ENCODE measurements at regions not wholly inside any gene's neighbourhood (a gene's known extent, or its start where the extent isn't known, plus 50 kb on each side); places are given as distances from the start of the nearest gene placed in this dataset.

DNA sequence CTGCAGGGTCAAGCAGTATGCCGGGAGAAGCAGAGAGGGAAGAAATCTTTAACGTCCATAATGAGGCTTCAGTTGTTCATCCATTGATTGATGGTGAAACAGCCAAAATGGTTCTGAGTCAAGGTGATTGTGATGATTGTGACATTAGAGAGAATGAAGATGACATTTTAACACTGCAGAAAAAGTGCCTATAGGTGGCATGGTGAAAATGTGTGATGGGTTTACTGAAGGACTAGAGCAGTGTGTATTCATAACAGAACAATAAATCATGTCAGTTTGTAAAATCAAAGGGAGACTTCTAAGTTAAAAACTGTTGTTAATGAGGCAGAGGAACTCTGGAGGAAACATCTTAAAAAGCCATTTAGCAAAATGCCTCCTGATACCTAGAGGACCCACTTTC is 57.7 kb upstream of the CAND1 start:
- TF ChIP-seq, protein P1, sequence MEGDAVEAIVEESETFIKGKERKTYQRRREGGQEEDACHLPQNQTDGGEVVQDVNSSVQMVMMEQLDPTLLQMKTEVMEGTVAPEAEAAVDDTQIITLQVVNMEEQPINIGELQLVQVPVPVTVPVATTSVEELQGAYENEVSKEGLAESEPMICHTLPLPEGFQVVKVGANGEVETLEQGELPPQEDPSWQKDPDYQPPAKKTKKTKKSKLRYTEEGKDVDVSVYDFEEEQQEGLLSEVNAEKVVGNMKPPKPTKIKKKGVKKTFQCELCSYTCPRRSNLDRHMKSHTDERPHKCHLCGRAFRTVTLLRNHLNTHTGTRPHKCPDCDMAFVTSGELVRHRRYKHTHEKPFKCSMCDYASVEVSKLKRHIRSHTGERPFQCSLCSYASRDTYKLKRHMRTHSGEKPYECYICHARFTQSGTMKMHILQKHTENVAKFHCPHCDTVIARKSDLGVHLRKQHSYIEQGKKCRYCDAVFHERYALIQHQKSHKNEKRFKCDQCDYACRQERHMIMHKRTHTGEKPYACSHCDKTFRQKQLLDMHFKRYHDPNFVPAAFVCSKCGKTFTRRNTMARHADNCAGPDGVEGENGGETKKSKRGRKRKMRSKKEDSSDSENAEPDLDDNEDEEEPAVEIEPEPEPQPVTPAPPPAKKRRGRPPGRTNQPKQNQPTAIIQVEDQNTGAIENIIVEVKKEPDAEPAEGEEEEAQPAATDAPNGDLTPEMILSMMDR (optimal IDR thresholded peaks at IDR 0.05 in 1 of 3, IDR thresholded peaks at IDR 0.05 in 1 of 3, conservative IDR thresholded peaks at IDR 0.05 in 1 of 3; ENCODE audit: extremely low read depth in 1 of 3, insufficient read depth in 2 of 3, low read length in 3 of 3), result no peak
- no peak for TF ChIP-seq EZH2 (IDR thresholded peaks at IDR 0.05; ENCODE audit: low read length)

All from keratinocyte (primary cell).